HepG2 (cell line): ENCODE measurements at regions not wholly inside any gene's neighbourhood (a gene's known extent, or its start where the extent isn't known, plus 50 kb on each side); places are given as distances from the start of the nearest gene placed in this dataset.
A peak's percentile ranks its signal among the peaks of the same experiment; 100 is the strongest.

Experiments used
- ATAC-seq: fragments of 200-7000 bp; cut with Tn5 transposase; 3 replicates; pipeline ENCODE4 v1.9.1; 2020; ENCODE audit warnings: mild to moderate bottlenecking, moderate library complexity
- BruUV-seq: library from RNA; stranded (reverse); fragments of 400-500 nt; replicated peaks from 2 replicates; lab custom pipeline; 2021; lab: Mats Ljungman, UMichigan
- CTCF ChIA-PET: fragments of 300-600 bp; formaldehyde crosslinking; extraction: SDS; loops from one replicate; lab custom pipeline; 2021; ENCODE audit warnings: low total read pairs, inconsistent platforms, low intra/inter-chr PET ratio; lab: Yijun Ruan, JAX
- POLR2A ChIA-PET: fragments of 350-600 bp; sonication (Branson Sonifier 250); formaldehyde crosslinking; loops from one replicate; lab custom pipeline; 2020; ENCODE audit warnings: antibody characterized with exemption, inconsistent platforms; lab: Yijun Ruan, JAX
- DNase-seq: peaks from one replicate; pipeline ENCODE4 v3.0.0-alpha.2; 2015; ENCODE audit warnings: low spot score
- FAIRE-seq: peaks from 3 replicates; lab custom pipeline; 2011; peaks lifted over from hg19 to GRCh38; lab: Jason Lieb, UNC
- H2AFZ ChIP-seq: one replicate; pipeline ENCODE4 v1.6.1; 2011; ENCODE audit warnings: low read length, inconsistent platforms
- H3K27ac ChIP-seq: fragments of 300-600 bp; 3 replicates; pipeline ENCODE4 v1.8.0; 2011; ENCODE audit warnings: mixed run types, mild to moderate bottlenecking, mixed read lengths, low read length, inconsistent platforms; ENCODE audit not compliant: insufficient read depth; ENCODE audit errors: extremely low read length
- H3K27me3 ChIP-seq, 2 experiments: fragments of 200-600 bp in 1 of 2; 2 replicates in 1 of 2; 3 replicates in 1 of 2; pipeline versions ENCODE4 v1.6.0 to v1.8.0; 2011; ENCODE audit warnings: low read length in 2 of 2, mild to moderate bottlenecking in 2 of 2, moderate library complexity in 2 of 2, inconsistent platforms in 1 of 2; ENCODE audit not compliant: insufficient read depth in 2 of 2, control insufficient read depth in 1 of 2
- H3K36me3 ChIP-seq, 2 experiments: fragments of 200-600 bp in 1 of 2; replicated peaks in 1 of 2; 2 replicates in 1 of 2; 3 replicates in 1 of 2; pipeline versions ENCODE4 v1.5.1 to v1.8.0; 2011; ENCODE audit warnings: low read length in 2 of 2, inconsistent platforms in 1 of 2; ENCODE audit not compliant: insufficient read depth in 2 of 2, control insufficient read depth in 1 of 2
- H3K4me1 ChIP-seq: 2 replicates; pipeline ENCODE4 v1.5.1; 2012; ENCODE audit warnings: low read length, inconsistent platforms; ENCODE audit not compliant: insufficient read depth
- H3K4me2 ChIP-seq: 2 replicates; pipeline ENCODE4 v1.6.0; 2011; ENCODE audit warnings: low read depth, low read length, inconsistent platforms
- H3K4me3 ChIP-seq, 3 experiments: fragments of 200-600 bp in 1 of 3; sonication (generic), shearing (Covaris generic) in 1 of 3; replicated peaks in 1 of 3; 2 replicates each; pipeline ENCODE4 v1.5.1; 2011 to 2016; ENCODE audit warnings: low read length in 3 of 3, inconsistent platforms in 2 of 3, low read depth in 2 of 3, mild to moderate bottlenecking in 2 of 3, control low read depth in 1 of 3, mixed read lengths in 1 of 3; ENCODE audit not compliant: insufficient read depth in 1 of 3
- H3K79me2 ChIP-seq: one replicate; pipeline ENCODE4 v1.6.1; 2011; ENCODE audit warnings: low read length, inconsistent platforms; ENCODE audit not compliant: insufficient read depth
- H3K9ac ChIP-seq: 2 replicates; pipeline ENCODE4 v1.6.0; 2011; ENCODE audit warnings: mild to moderate bottlenecking, low read depth, low read length, inconsistent platforms; ENCODE audit not compliant: insufficient read depth
- H3K9me3 ChIP-seq: 2 replicates; pipeline ENCODE4 v1.5.1; 2012; ENCODE audit warnings: mild to moderate bottlenecking, low read length
- H4K20me1 ChIP-seq: 2 replicates; pipeline ENCODE4 v1.6.0; 2011; ENCODE audit warnings: inconsistent platforms, mild to moderate bottlenecking, low read length, moderate library complexity; ENCODE audit not compliant: insufficient read depth
- ARID5B ChIP-seq: IDR thresholded peaks from 2 replicates; pipeline ENCODE4 v1.4.0; 2020; ENCODE audit warnings: mild to moderate bottlenecking, missing genetic modification reagents
- EP300 ChIP-seq, 3 experiments: sonication (generic) in 1 of 3; formaldehyde crosslinking in 1 of 3; IDR thresholded peaks; 2 replicates each; pipeline versions ENCODE4 v1.5.1 to v1.6.1; 2011 to 2020; ENCODE audit warnings: low read depth in 2 of 3, low read length in 2 of 3, borderline replicate concordance in 1 of 3, improper control_type of control experiment in 1 of 3, mild to moderate bottlenecking in 1 of 3, missing genetic modification reagents in 1 of 3, moderate library complexity in 1 of 3
- FOXP1 ChIP-seq, 2 experiments: fragments of 450-650 bp in 1 of 2; IDR thresholded peaks; 2 replicates each; pipeline ENCODE4 v1.6.1; 2017 to 2018; ENCODE audit warnings: antibody characterized with exemption in 1 of 2
- GATAD2A ChIP-seq: IDR thresholded peaks from 2 replicates; pipeline ENCODE4 v1.6.1; 2016
- HNF4A ChIP-seq: sonication (generic); formaldehyde crosslinking; IDR thresholded peaks from 2 replicates; pipeline ENCODE4 v1.4.0; 2020; ENCODE audit warnings: missing genetic modification reagents
- KAT2B ChIP-seq: fragments of 150-350 bp; IDR thresholded peaks from 2 replicates; pipeline ENCODE4 v1.6.1; 2014; ENCODE audit warnings: low read depth, low read length, borderline replicate concordance
- ONECUT2 ChIP-seq: sonication (generic); formaldehyde crosslinking; IDR thresholded peaks from 2 replicates; pipeline ENCODE4 v1.4.0; 2020; ENCODE audit warnings: missing genetic modification reagents
- PBX3 ChIP-seq: sonication (generic); formaldehyde crosslinking; IDR thresholded peaks from 2 replicates; pipeline ENCODE4 v1.8.1; 2023; ENCODE audit warnings: missing genetic modification reagents, inconsistent platforms, borderline replicate concordance
- PRPF4 ChIP-seq: fragments of 200-400 bp; formaldehyde crosslinking; IDR thresholded peaks from 2 replicates; pipeline ENCODE4 v1.6.1; 2016; ENCODE audit warnings: low read length, low read depth; ENCODE audit not compliant: poor library complexity, severe bottlenecking
- ZBTB7B ChIP-seq: sonication (generic); formaldehyde crosslinking; IDR thresholded peaks from 2 replicates; pipeline ENCODE4 v1.4.0; 2020; ENCODE audit warnings: missing genetic modification reagents
- ZNF180 ChIP-seq: sonication (generic); formaldehyde crosslinking; IDR thresholded peaks from 2 replicates; pipeline ENCODE4 v1.4.0; 2020; ENCODE audit warnings: low read depth, missing genetic modification reagents, borderline replicate concordance
- WGBS: methylation state at CpG from one replicate; pipeline ENCODE4 v1.1.6; 2017; ENCODE audit warnings: low lambda C conversion rate; 5-methylcytosine and 5-hydroxymethylcytosine counted together
- in situ Hi-C: cut with HindIII; loops from 2 replicates; pipeline ENCODE4 v1.10.0; 2017; ENCODE audit warnings: low pct_unique_long_range_greater_than_20kb; ENCODE audit not compliant: extremely low pct_ligation_motif_present
- intact Hi-C: fragments of 100-400 bp; cut with micrococcal nuclease; formaldehyde crosslinking; loops from one replicate; pipeline ENCODE4 v1.10.0; 2022; ENCODE audit not compliant: unreplicated experiment
- TF ChIP-seq, protein P1 (sequence below): sonication (generic); formaldehyde crosslinking; IDR thresholded peaks from 2 replicates; pipeline ENCODE4 v1.8.1; 2023; ENCODE audit warnings: mild to moderate bottlenecking, moderate library complexity, missing genetic modification reagents
- TF ChIP-seq, protein P2 (sequence below): sonication (generic); formaldehyde crosslinking; conservative IDR thresholded peaks from 2 replicates; pipeline ENCODE4 v1.4.0; 2020; ENCODE audit warnings: mild to moderate bottlenecking, missing genetic modification reagents, moderate library complexity

DNA sequence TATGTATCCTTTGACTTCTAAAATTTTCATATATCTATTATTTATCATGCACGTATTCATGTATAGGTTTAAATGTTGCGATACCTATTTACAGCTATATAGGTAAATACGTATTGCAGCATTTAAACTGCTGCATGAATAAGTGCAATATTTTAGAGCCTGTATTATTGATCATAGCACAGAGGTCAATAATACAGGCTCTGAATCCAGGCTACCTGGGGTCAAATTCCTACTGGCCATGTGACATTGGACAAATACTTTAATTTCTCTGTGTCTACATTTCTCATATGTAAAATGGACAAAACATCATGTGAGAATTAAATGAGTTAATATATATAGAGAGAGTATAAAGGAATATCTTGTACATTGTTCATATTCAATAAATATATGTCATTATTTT is 352.9 kb upstream of the ROBO2 start:
- Histone ChIP-seq H3K79me2 (no peaks in the 10 kb centered on the region), H3K4me3 (no peak overlapping the region), H3K9me3 (no peaks in the 10 kb centered on the region), H3K4me2 (no peak overlapping the region), H3K9ac (no peak overlapping the region), H2AFZ (no peak overlapping the region), H3K4me1 (peaks cover 32% of the 10 kb centered on the region), H3K36me3 (no peaks in the 10 kb centered on the region), H4K20me1 (no peaks in the 10 kb centered on the region), H3K27me3 (no peaks in the 10 kb centered on the region), H3K27ac (no peak overlapping the region)
- no peak for FAIRE-seq
- WGBS, result 95% methylated on average over 3 of the region's 3 CpGs
- ChIA-PET CTCF (no interaction called here), POLR2A (no interaction called here)
- no TSS peak for BruUV-seq
- intact Hi-C loops, result no loop called here
- peak; percentile 31; the same call in 1 of the 3 replicates for ATAC-seq
- in situ Hi-C loops, result loop anchor here (10.0 kb wide), 1 partner anchor 568 kb away; no protein-coding TSS in a partner anchor
- no peak for DNase-seq
- TF ChIP-seq KAT2B, result peak; percentile 70; the same call in 1 of the 2 replicates
- no peak for TF ChIP-seq ZNF180 (CRISPR knock-in tag)
- 0 out of 2 replicates have a peak, but pooled peaks have one; percentile 25 for TF ChIP-seq ONECUT2 (CRISPR knock-in tag)
- TF ChIP-seq ARID5B, result 0 out of 2 replicates have a peak, but pooled peaks have one; percentile 12
- no peak for TF ChIP-seq ZBTB7B (CRISPR knock-in tag)
- TF ChIP-seq FOXP1 (IDR thresholded peaks at IDR 0.05), result no peak
- TF ChIP-seq FOXP1 (CRISPR knock-in tag; IDR thresholded peaks at IDR 0.05), result peak; percentile 47; the same call in 1 of the 2 replicates
- TF ChIP-seq, protein P1, sequence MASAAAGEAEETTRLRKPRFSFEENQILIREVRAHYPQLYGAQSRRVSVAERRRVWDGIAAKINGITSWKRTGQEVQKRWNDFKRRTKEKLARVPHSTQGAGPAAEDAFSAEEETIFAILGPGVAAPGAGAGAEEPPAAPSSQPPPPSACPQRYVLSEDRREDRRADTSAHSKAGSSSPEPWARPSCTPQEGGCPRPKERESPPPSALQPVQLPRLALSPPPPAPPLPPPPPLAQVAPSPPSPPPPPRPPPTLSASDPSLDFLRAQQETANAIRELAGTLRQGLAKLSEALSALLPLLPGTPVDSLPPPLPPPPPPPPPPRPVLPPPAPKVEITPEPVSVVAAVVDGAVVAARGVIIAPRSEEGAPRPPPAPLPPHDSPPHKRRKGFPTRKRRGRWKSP (CRISPR knock-in tag), result no peak
- TF ChIP-seq GATAD2A, result peak; percentile 13; the same call in 1 of the 2 replicates
- 0 out of 2 replicates have a peak, but pooled peaks have one; percentile 26 for TF ChIP-seq HNF4A (CRISPR knock-in tag)
- TF ChIP-seq EP300 (IDR thresholded peaks at IDR 0.05; ENCODE audit: low read depth in 2 of 2, low read length in 2 of 2), result 0 out of 4 replicates have a peak, but pooled peaks of 1 of the 2 experiments have one; percentile 37
- TF ChIP-seq EP300 (CRISPR knock-in tag; IDR thresholded peaks at IDR 0.05; ENCODE audit: borderline replicate concordance), result no peak
- TF ChIP-seq PBX3 (CRISPR knock-in tag), result no peak
- TF ChIP-seq, protein P2, sequence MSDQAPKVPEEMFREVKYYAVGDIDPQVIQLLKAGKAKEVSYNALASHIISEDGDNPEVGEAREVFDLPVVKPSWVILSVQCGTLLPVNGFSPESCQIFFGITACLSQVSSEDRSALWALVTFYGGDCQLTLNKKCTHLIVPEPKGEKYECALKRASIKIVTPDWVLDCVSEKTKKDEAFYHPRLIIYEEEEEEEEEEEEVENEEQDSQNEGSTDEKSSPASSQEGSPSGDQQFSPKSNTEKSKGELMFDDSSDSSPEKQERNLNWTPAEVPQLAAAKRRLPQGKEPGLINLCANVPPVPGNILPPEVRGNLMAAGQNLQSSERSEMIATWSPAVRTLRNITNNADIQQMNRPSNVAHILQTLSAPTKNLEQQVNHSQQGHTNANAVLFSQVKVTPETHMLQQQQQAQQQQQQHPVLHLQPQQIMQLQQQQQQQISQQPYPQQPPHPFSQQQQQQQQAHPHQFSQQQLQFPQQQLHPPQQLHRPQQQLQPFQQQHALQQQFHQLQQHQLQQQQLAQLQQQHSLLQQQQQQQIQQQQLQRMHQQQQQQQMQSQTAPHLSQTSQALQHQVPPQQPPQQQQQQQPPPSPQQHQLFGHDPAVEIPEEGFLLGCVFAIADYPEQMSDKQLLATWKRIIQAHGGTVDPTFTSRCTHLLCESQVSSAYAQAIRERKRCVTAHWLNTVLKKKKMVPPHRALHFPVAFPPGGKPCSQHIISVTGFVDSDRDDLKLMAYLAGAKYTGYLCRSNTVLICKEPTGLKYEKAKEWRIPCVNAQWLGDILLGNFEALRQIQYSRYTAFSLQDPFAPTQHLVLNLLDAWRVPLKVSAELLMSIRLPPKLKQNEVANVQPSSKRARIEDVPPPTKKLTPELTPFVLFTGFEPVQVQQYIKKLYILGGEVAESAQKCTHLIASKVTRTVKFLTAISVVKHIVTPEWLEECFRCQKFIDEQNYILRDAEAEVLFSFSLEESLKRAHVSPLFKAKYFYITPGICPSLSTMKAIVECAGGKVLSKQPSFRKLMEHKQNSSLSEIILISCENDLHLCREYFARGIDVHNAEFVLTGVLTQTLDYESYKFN (CRISPR knock-in tag), result peak; percentile 42; the same call in 1 of the 2 replicates
- TF ChIP-seq PRPF4, result no peak
